ENCODE measurements at regions not wholly inside any gene's neighbourhood (a gene's known extent, or its start where the extent isn't known, plus 50 kb on each side); places are given as distances from the start of the nearest gene placed in this dataset.
"Not testable (repeated sequence)": the region's sequence is repeated elsewhere in the genome, so short reads cannot be mapped to it uniquely, and the experiment has no call there.

GRCh38 chr2:34534761-34535160, 935.7 kb upstream of the FAM98A start:
- TF ChIP-seq CTCF (IDR thresholded peaks at IDR 0.05; ENCODE audit: low read depth, low read length) = no peak
- no peak for DNase-seq (ENCODE audit: extremely low read depth, low read depth)

- no peak for TF ChIP-seq CTCF (IDR thresholded peaks at IDR 0.05; ENCODE audit: low read depth, low read length)
- DNase-seq (ENCODE audit: extremely low read depth, low read depth) = no peak
These were observed 935.2 kb upstream of the FAM98A start for GRCh38 chr2:34534341-34534740.

GRCh38 chr2:34533585-34534183, 934.6 kb upstream of the FAM98A start:
- TF ChIP-seq CTCF (IDR thresholded peaks at IDR 0.05; ENCODE audit: low read depth, low read length) = no peak
- DNase-seq (ENCODE audit: extremely low read depth, low read depth) = no peak

- no peak for DNase-seq (ENCODE audit: extremely low read depth, low read depth)
- TF ChIP-seq CTCF (IDR thresholded peaks at IDR 0.05; ENCODE audit: low read depth, low read length) = no peak
These were observed 930.9 kb upstream of the FAM98A start for GRCh38 chr2:34529965-34530364.

GRCh38 chr2:34523958-34524514, 924.9 kb upstream of the FAM98A start:
- no peak for TF ChIP-seq CTCF (IDR thresholded peaks at IDR 0.05; ENCODE audit: low read depth, low read length)
- DNase-seq (ENCODE audit: extremely low read depth, low read depth) = no peak

GRCh38 chr2:34519659-34520058, 920.6 kb upstream of the FAM98A start:
- DNase-seq (ENCODE audit: extremely low read depth, low read depth) = no peak
- TF ChIP-seq CTCF (IDR thresholded peaks at IDR 0.05; ENCODE audit: low read depth, low read length) = no peak

- no peak for DNase-seq (ENCODE audit: extremely low read depth, low read depth)
- TF ChIP-seq CTCF (IDR thresholded peaks at IDR 0.05; ENCODE audit: low read depth, low read length) = no peak
These were observed 899.5 kb upstream of the FAM98A start for GRCh38 chr2:34498561-34498960.

GRCh38 chr2:34494192-34494591, 895.1 kb upstream of the FAM98A start:
- not testable (repeated sequence) for DNase-seq (ENCODE audit: extremely low read depth, low read depth)
